Thyroid gland (tissue), 4 donors: ENCODE measurements at regions not wholly inside any gene's neighbourhood (a gene's known extent, or its start where the extent isn't known, plus 50 kb on each side); places are given as distances from the start of the nearest gene placed in this dataset.

Experiments used
- CTCF ChIP-seq, 6 experiments: fragments of 200-600 bp in 3 of 6; fragments of 450-650 bp in 3 of 6; sonication (generic) in 3 of 6; IDR thresholded peaks; one replicate each; pipeline ENCODE4 v1.5.1; 2016 to 2019; ENCODE audit warnings: antibody characterized with exemption in 6 of 6, mild to moderate bottlenecking in 2 of 6, inconsistent platforms in 1 of 6, moderate library complexity in 1 of 6
- POLR2A ChIP-seq, 2 donors: fragments of 450-650 bp; IDR thresholded peaks; one replicate each; pipeline ENCODE4 v1.6.1; 2017; ENCODE audit warnings: antibody characterized with exemption in 2 of 2, mild to moderate bottlenecking in 2 of 2, moderate library complexity in 1 of 2

GRCh38 chr4:33052241-33052640 is 2332.1 kb downstream of the PCDH7 start:
- TF ChIP-seq POLR2A (IDR thresholded peaks at IDR 0.05) (no peak), CTCF (IDR thresholded peaks at IDR 0.05) (no peak)
